ENCODE measurements at regions not wholly inside any gene's neighbourhood (a gene's known extent, or its start where the extent isn't known, plus 50 kb on each side); places are given as distances from the start of the nearest gene placed in this dataset.

DNA sequence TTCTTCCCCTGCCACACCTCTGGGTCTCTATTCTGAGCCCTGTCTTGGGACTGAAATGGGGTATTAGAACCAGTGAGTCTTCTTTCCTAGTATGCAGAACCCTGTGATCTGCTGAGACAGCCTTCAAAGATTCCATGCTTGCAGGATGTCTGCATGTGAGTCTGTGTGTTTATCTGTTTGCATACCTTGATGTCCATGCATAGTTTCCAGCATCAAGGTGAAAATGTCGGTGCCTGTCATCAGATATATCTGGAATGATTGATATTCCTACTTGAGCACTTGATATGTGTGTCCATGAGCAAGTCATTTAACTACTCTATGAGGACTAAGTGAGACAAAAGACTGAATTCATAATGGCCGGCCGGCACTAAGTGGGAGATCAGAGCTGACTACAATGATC lies 117.0 kb upstream of the HS3ST1 start:
- intact Hi-C loops (cut with micrococcal nuclease) = no loop called here
- Histone ChIP-seq H3K4me2 (replicated peaks; ENCODE audit: low read depth, low read length, poor library complexity, severe bottlenecking) (no peak overlapping the region), H3K4me1 (ENCODE audit: control insufficient read depth in 2 of 2, insufficient read depth in 2 of 2, low read length in 2 of 2) (peaks cover 0 to 8% of the 10 kb centered on the region in 2 donors), H3K4me3 (ENCODE audit: control extremely low read depth in 1 of 5, extremely low read depth in 1 of 5, insufficient read depth in 1 of 5, low read depth in 2 of 5, low read length in 4 of 5) (no peak overlapping the region), H3K79me2 (ENCODE audit: control insufficient read depth, insufficient read depth, low read length) (no peaks in the 10 kb centered on the region), H2AFZ (ENCODE audit: insufficient read depth, low read depth, low read length, poor library complexity, severe bottlenecking) (no peak overlapping the region), H3K9ac (ENCODE audit: low read length) (no peak overlapping the region), H3K9me3 (ENCODE audit: control extremely low read depth in 1 of 3, control insufficient read depth in 2 of 3, insufficient read depth in 1 of 3, low read length in 2 of 3) (no peaks in the 10 kb centered on the region), H3K36me3 (replicated peaks in 1 of 2; ENCODE audit: control extremely low read depth in 1 of 2, control insufficient read depth in 1 of 2, extremely low read depth in 1 of 2, insufficient read depth in 2 of 2, low read length in 1 of 2) (no peaks in the 10 kb centered on the region), H4K20me1 (ENCODE audit: control insufficient read depth, insufficient read depth, low read length, poor library complexity, severe bottlenecking) (no peaks in the 10 kb centered on the region), H3K27ac (ENCODE audit: low read length in 2 of 2) (no peak overlapping the region), H3K27me3 (replicated peaks in 1 of 4; ENCODE audit: control extremely low read depth in 1 of 4, control insufficient read depth in 3 of 4, insufficient read depth in 4 of 4, low read length in 3 of 4) (no peaks in the 10 kb centered on the region)
- peaks cover 7% of the 10 kb centered on the region for H3K27me3 Mint-ChIP-seq
- ATAC-seq (ENCODE audit: low read depth) = no peak
- H3K4me3 Mint-ChIP-seq = no peak overlapping the region
- ChIA-PET CTCF (no interaction called here), POLR2A (no interaction called here)
- WGBS (ENCODE audit: insufficient coverage) = no CpG with 5 or more reads among the region's 3 CpGs
- H3K9me3 Mint-ChIP-seq (ENCODE audit: insufficient read depth) = no peaks in the 10 kb centered on the region
- DNase-seq = no peak
- no peak overlapping the region for H3K27ac Mint-ChIP-seq
- peaks cover 11% of the 10 kb centered on the region for H3K4me1 Mint-ChIP-seq
- TF ChIP-seq, protein P1, sequence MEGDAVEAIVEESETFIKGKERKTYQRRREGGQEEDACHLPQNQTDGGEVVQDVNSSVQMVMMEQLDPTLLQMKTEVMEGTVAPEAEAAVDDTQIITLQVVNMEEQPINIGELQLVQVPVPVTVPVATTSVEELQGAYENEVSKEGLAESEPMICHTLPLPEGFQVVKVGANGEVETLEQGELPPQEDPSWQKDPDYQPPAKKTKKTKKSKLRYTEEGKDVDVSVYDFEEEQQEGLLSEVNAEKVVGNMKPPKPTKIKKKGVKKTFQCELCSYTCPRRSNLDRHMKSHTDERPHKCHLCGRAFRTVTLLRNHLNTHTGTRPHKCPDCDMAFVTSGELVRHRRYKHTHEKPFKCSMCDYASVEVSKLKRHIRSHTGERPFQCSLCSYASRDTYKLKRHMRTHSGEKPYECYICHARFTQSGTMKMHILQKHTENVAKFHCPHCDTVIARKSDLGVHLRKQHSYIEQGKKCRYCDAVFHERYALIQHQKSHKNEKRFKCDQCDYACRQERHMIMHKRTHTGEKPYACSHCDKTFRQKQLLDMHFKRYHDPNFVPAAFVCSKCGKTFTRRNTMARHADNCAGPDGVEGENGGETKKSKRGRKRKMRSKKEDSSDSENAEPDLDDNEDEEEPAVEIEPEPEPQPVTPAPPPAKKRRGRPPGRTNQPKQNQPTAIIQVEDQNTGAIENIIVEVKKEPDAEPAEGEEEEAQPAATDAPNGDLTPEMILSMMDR (IDR thresholded peaks at IDR 0.05) = no peak
- TF ChIP-seq EZH2 (IDR thresholded peaks at IDR 0.05; ENCODE audit: borderline replicate concordance, insufficient read depth, low read depth, low read length, poor library complexity, severe bottlenecking) = no peak

DNA sequence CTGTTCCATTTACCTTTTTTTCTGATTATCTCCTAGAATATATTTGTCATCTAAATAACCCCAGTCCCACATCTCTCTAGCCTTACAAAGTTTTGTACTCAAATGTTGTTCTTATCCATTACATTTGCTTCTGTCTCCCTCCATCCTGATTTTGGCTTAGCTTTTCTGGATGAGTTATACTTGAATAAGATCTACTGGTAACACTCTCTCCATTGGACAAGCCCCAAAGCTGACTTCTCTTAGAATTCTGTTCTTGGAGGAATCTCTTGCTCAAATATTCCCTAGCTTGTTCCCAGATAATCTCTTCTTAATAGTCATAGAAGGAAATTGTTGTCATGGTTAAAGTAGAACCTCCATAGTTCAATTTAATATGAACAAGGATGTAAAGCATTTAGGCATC lies 115.5 kb upstream of the HS3ST1 start:
- ChIA-PET CTCF (no interaction called here), POLR2A (no interaction called here)
- no peak overlapping the region for H3K27ac Mint-ChIP-seq
- Histone ChIP-seq H3K4me1 (ENCODE audit: control insufficient read depth in 2 of 2, insufficient read depth in 2 of 2, low read length in 2 of 2) (peaks cover 0 to 8% of the 10 kb centered on the region in 2 donors), H3K36me3 (replicated peaks in 1 of 2; ENCODE audit: control extremely low read depth in 1 of 2, control insufficient read depth in 1 of 2, extremely low read depth in 1 of 2, insufficient read depth in 2 of 2, low read length in 1 of 2) (no peaks in the 10 kb centered on the region), H3K79me2 (ENCODE audit: control insufficient read depth, insufficient read depth, low read length) (no peaks in the 10 kb centered on the region), H3K4me3 (ENCODE audit: control extremely low read depth in 1 of 5, extremely low read depth in 1 of 5, insufficient read depth in 1 of 5, low read depth in 2 of 5, low read length in 4 of 5) (no peak overlapping the region), H4K20me1 (ENCODE audit: control insufficient read depth, insufficient read depth, low read length, poor library complexity, severe bottlenecking) (no peaks in the 10 kb centered on the region), H2AFZ (ENCODE audit: insufficient read depth, low read depth, low read length, poor library complexity, severe bottlenecking) (no peak overlapping the region), H3K27ac (ENCODE audit: low read length in 2 of 2) (no peak overlapping the region), H3K9ac (ENCODE audit: low read length) (no peak overlapping the region), H3K4me2 (replicated peaks; ENCODE audit: low read depth, low read length, poor library complexity, severe bottlenecking) (no peak overlapping the region), H3K27me3 (replicated peaks in 1 of 4; ENCODE audit: control extremely low read depth in 1 of 4, control insufficient read depth in 3 of 4, insufficient read depth in 4 of 4, low read length in 3 of 4) (no peaks in the 10 kb centered on the region), H3K9me3 (ENCODE audit: control extremely low read depth in 1 of 3, control insufficient read depth in 2 of 3, insufficient read depth in 1 of 3, low read length in 2 of 3) (no peaks in the 10 kb centered on the region)
- intact Hi-C loops (cut with micrococcal nuclease) = no loop called here
- no peaks in the 10 kb centered on the region for H3K9me3 Mint-ChIP-seq (ENCODE audit: insufficient read depth)
- H3K4me1 Mint-ChIP-seq = peaks cover 11% of the 10 kb centered on the region
- ATAC-seq (ENCODE audit: low read depth) (no peak), DNase-seq (no peak)
- no peak overlapping the region for H3K4me3 Mint-ChIP-seq
- peaks cover 7% of the 10 kb centered on the region for H3K27me3 Mint-ChIP-seq
- no peak for TF ChIP-seq EZH2 (IDR thresholded peaks at IDR 0.05; ENCODE audit: borderline replicate concordance, insufficient read depth, low read depth, low read length, poor library complexity, severe bottlenecking)
- TF ChIP-seq, protein P1 (IDR thresholded peaks at IDR 0.05) = no peak

All from B cell (primary cell).